ENCODE measurements at regions not wholly inside any gene's neighbourhood (a gene's known extent, or its start where the extent isn't known, plus 50 kb on each side); places are given as distances from the start of the nearest gene placed in this dataset.

GRCh38 chr11:110377434-110377833 is 52.3 kb upstream of the FDX1 start:
- Histone ChIP-seq H3K27me3 (replicated peaks; ENCODE audit: insufficient read depth, low read length) (no peaks in the 10 kb centered on the region), H3K4me3 (ENCODE audit: low read length) (no peak overlapping the region), H3K79me2 (ENCODE audit: low read length) (no peaks in the 10 kb centered on the region), H3K9ac (ENCODE audit: low read length) (no peak overlapping the region), H3K9me3 (replicated peaks; ENCODE audit: insufficient read depth, low read length) (no peaks in the 10 kb centered on the region), H4K20me1 (ENCODE audit: insufficient read depth, low read length) (no peaks in the 10 kb centered on the region), H3K27ac (ENCODE audit: low read length) (no peak overlapping the region; the same call in 1 of the 2 replicates), H2AFZ (ENCODE audit: low read length) (peak overlapping the region; percentile 16; the same call in 1 of the 2 replicates), H3K4me1 (ENCODE audit: low read length) (peaks cover 5% of the 10 kb centered on the region; the same call in 1 of the 2 replicates), H3K36me3 (replicated peaks; ENCODE audit: insufficient read depth, low read length) (no peaks in the 10 kb centered on the region), H3F3A (ENCODE audit: insufficient read depth, low read length) (peaks cover 10% of the 10 kb centered on the region; the same call in 1 of the 2 replicates), H3K4me2 (ENCODE audit: low read depth, low read length) (no peak overlapping the region), H3K9me2 (replicated peaks; ENCODE audit: insufficient read depth, low read length) (no peaks in the 10 kb centered on the region)
- TF ChIP-seq EZH2 (optimal IDR thresholded peaks at IDR 0.05; ENCODE audit: low read depth, low read length), result no peak
- TF ChIP-seq, protein P1, sequence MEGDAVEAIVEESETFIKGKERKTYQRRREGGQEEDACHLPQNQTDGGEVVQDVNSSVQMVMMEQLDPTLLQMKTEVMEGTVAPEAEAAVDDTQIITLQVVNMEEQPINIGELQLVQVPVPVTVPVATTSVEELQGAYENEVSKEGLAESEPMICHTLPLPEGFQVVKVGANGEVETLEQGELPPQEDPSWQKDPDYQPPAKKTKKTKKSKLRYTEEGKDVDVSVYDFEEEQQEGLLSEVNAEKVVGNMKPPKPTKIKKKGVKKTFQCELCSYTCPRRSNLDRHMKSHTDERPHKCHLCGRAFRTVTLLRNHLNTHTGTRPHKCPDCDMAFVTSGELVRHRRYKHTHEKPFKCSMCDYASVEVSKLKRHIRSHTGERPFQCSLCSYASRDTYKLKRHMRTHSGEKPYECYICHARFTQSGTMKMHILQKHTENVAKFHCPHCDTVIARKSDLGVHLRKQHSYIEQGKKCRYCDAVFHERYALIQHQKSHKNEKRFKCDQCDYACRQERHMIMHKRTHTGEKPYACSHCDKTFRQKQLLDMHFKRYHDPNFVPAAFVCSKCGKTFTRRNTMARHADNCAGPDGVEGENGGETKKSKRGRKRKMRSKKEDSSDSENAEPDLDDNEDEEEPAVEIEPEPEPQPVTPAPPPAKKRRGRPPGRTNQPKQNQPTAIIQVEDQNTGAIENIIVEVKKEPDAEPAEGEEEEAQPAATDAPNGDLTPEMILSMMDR (IDR thresholded peaks at IDR 0.05; ENCODE audit: low read length), result no peak
- no peak for TF ChIP-seq EZH2phosphoT487 (IDR thresholded peaks at IDR 0.05; ENCODE audit: low read length)
- no peak for DNase-seq

GRCh38 chr11:110379261-110379660 is 50.5 kb upstream of the FDX1 start:
- TF ChIP-seq EZH2phosphoT487 (IDR thresholded peaks at IDR 0.05; ENCODE audit: low read length) (no peak), EZH2 (optimal IDR thresholded peaks at IDR 0.05; ENCODE audit: low read depth, low read length) (no peak)
- TF ChIP-seq, protein P1 (IDR thresholded peaks at IDR 0.05; ENCODE audit: low read length), result no peak
- H3F3A ChIP-seq (ENCODE audit: insufficient read depth, low read length), result no peaks in the 10 kb centered on the region
- no peaks in the 10 kb centered on the region for H3K4me1 ChIP-seq (ENCODE audit: low read length)
- H3K9me2 ChIP-seq (replicated peaks; ENCODE audit: insufficient read depth, low read length), result no peaks in the 10 kb centered on the region
- H3K9me3 ChIP-seq (replicated peaks; ENCODE audit: insufficient read depth, low read length), result no peaks in the 10 kb centered on the region
- H4K20me1 ChIP-seq (ENCODE audit: insufficient read depth, low read length), result no peaks in the 10 kb centered on the region
- H3K9ac ChIP-seq (ENCODE audit: low read length), result no peak overlapping the region
- H3K27ac ChIP-seq (ENCODE audit: low read length), result no peak overlapping the region
- no peaks in the 10 kb centered on the region for H3K27me3 ChIP-seq (replicated peaks; ENCODE audit: insufficient read depth, low read length)
- H3K4me3 ChIP-seq (ENCODE audit: low read length), result no peak overlapping the region
- no peaks in the 10 kb centered on the region for H3K36me3 ChIP-seq (replicated peaks; ENCODE audit: insufficient read depth, low read length)
- DNase-seq, result no peak
- H3K4me2 ChIP-seq (ENCODE audit: low read depth, low read length), result no peak overlapping the region
- H3K79me2 ChIP-seq (ENCODE audit: low read length), result no peaks in the 10 kb centered on the region
- H2AFZ ChIP-seq (ENCODE audit: low read length), result no peak overlapping the region

DNA sequence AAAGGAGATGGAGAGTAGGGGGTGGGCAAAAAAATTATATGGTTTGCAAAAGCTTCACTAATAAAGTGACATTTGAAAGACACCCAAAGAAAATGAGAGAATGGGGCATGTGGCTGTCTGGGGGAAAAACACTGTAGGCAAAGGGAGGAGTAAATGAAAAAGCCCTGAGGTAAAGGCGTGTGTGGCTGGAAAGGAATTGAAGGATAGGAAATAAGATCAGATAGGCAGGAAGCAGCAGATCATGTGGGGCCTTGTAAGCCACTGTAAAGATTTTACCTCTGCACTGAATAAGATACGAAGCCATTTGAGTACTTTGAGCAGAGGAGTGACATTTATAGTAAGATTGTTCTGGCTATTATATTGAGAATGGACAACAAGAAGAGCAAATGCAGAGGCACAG is 49.8 kb upstream of the FDX1 start:
- no peak overlapping the region for H3K4me2 ChIP-seq (ENCODE audit: low read depth, low read length)
- H3K79me2 ChIP-seq (ENCODE audit: low read length), result no peaks in the 10 kb centered on the region
- DNase-seq, result no peak
- H3K9me2 ChIP-seq (replicated peaks; ENCODE audit: insufficient read depth, low read length), result no peaks in the 10 kb centered on the region
- H3K4me3 ChIP-seq (ENCODE audit: low read length), result no peak overlapping the region
- H3K9me3 ChIP-seq (replicated peaks; ENCODE audit: insufficient read depth, low read length), result no peaks in the 10 kb centered on the region
- H2AFZ ChIP-seq (ENCODE audit: low read length), result no peak overlapping the region
- H3F3A ChIP-seq (ENCODE audit: insufficient read depth, low read length), result no peaks in the 10 kb centered on the region
- H3K9ac ChIP-seq (ENCODE audit: low read length), result no peak overlapping the region
- no peak overlapping the region for H3K27ac ChIP-seq (ENCODE audit: low read length)
- no peaks in the 10 kb centered on the region for H4K20me1 ChIP-seq (ENCODE audit: insufficient read depth, low read length)
- no peaks in the 10 kb centered on the region for H3K4me1 ChIP-seq (ENCODE audit: low read length)
- no peak for TF ChIP-seq EZH2phosphoT487 (IDR thresholded peaks at IDR 0.05; ENCODE audit: low read length)
- TF ChIP-seq, protein P1 (IDR thresholded peaks at IDR 0.05; ENCODE audit: low read length), result no peak
- TF ChIP-seq EZH2 (optimal IDR thresholded peaks at IDR 0.05; ENCODE audit: low read depth, low read length), result no peak
- no peaks in the 10 kb centered on the region for H3K36me3 ChIP-seq (replicated peaks; ENCODE audit: insufficient read depth, low read length)
- no peaks in the 10 kb centered on the region for H3K27me3 ChIP-seq (replicated peaks; ENCODE audit: insufficient read depth, low read length)
